ENCODE measurements at regions not wholly inside any gene's neighbourhood (a gene's known extent, or its start where the extent isn't known, plus 50 kb on each side); places are given as distances from the start of the nearest gene placed in this dataset.

GRCh38 chr6:88380083-88380482 lies 213.9 kb upstream of the CNR1 start:
- DNase-seq: no peak

- no peak for DNase-seq
These were observed 212.5 kb upstream of the CNR1 start for GRCh38 chr6:88378639-88379038.

DNA sequence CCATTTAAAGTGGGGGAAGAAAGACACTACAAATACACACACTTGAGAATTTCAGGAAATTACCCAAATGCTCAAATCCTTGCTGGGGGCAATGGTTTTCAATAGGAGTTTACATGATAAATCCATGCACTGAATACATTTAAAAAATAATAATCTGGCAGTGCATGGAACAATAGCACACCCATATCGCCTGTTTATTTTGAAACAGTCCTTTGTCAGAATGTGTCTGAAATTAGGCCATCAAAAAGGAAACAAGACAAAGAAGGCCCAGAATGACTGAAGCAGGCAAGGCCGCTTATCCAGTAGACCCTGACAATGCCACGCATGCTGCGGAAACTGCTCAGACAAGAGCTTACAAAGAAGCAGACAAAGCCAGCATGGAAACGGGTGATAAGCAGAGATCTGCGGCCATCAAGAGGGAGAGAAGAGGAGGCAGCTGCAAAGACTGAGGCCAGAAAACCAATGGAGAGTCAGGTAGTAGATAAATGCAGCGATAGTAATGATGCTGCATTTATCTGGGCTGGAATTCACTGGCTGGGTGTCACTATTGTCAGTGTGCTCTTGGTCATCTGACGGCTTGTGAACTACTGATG lies 211.9 kb upstream of the CNR1 start:
- no peak for DNase-seq

GRCh38 chr6:88376768-88377387 lies 210.7 kb upstream of the CNR1 start:
- DNase-seq: no peak

DNA sequence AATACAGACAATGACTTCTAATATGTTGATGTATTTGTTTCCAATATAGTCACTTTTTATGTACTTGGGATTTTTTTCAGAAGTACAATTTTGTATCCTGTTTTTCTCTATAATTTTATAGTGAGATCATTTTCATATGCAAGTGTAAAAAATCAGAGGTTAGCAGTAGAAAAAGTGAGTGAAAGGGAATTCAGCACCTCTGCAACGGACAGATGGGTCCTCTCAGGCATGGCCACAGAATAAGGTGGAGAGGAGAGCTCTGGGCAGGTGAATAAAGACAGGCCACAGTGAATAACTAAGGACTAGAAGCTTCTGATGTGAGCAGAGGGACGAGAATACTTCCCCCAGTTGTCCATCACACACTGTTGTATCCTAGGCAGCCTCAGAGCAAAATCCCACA lies 210.1 kb upstream of the CNR1 start:
- no peak for DNase-seq

DNA sequence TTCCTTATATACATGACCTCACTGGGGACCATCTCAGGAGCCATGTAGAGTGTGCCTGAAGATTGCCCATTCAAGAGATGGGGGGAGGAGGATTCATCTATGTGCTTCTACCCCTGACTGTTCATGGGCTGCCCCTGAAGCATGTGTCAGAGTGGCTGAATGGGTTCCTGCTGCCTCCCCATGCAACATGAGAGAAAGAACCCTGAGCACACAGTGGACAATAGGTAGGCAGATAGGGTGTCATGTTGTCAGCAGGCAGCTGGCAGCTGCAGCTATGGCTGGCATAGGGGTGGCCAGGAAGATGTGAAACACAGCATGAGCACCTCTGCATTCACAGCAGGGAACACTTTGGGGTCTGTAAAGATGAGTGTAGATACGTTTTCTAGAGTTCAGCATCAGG lies 208.4 kb upstream of the CNR1 start:
- no peak for DNase-seq

DNA sequence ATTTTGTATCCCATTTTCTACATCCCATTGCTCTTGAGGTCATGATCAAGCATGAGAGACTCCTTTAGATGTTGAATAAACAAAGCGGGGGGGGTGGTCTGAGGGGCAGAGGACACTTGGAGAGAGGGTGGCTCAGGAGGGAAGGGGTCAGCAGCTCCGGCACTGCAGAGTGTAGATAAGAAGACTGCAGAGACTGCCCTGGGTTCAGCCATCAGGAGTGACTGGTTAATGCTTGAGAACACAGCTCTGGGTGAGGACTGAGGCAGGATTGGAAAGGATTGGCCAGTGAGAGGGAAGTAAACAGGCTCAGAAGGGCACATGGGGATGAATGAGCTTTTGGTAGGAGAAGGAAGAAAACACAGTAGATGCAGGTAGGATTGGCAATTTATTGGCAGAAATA lies 205.3 kb upstream of the CNR1 start:
- DNase-seq: no peak

- DNase-seq: no peak
These were observed 204.1 kb upstream of the CNR1 start for GRCh38 chr6:88370127-88370710.

- no peak for DNase-seq
These were observed 203.1 kb upstream of the CNR1 start for GRCh38 chr6:88369262-88369661.

GRCh38 chr6:88368071-88368787 lies 202.1 kb upstream of the CNR1 start:
- no peak for DNase-seq

DNA sequence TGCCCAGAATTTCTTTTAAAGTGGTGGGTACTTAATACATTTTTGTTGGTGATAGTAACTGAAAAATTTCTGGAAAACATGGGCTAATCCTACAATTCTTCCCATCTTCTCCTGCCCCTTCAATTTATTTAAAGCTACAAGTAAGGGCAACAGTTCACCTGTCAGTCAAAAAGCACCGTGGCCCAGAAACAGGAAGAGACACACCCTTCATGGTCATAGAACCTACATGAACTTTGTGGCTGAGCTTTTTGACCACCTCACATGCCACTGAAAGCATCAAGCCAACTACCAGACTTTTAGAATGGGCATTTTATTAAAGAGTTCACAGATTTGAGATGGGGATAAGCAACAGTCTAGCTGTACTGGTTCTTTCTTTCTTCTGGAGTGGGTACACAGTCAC lies 201.1 kb upstream of the CNR1 start:
- no peak for DNase-seq

DNA sequence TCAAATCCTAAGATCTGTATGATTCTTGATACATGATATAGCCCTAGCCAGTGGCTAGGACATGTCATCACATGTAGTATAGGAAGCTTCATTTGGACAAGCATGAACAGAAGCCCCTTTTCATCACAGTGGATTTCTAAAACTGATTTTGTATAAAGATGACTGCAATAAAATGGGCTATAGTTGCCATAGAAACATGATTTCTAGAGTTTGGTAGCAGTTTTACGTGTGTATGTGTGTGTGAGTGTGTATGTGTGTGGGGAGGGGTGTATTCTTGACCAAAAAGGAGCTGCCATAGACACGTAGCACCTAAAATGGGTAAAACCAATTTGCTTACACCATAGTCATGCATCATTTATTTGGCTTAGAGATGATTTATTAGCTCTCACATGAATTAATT lies 200.5 kb upstream of the CNR1 start:
- no peak for DNase-seq

GRCh38 chr6:88365656-88366055 lies 199.5 kb upstream of the CNR1 start:
- DNase-seq: no peak

DNA sequence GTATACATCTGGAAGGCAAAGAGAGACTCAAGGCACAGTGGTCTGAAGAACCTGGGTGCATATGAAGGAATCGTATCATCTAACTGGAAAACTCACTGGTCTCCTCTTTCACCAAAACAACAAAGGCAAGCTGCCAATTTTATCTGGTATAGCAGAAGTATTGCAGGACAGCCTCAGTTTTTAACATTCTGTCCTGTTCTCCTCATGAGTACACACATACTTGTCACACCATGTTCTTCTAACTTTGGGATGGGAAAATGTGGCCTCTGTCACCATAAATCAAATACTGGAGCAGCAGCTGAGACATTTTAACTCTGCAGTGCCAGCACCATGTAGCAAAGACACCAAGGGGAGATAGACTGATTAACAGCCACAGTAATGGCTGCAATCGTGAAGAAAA lies 199.1 kb upstream of the CNR1 start:
- no peak for DNase-seq

DNA sequence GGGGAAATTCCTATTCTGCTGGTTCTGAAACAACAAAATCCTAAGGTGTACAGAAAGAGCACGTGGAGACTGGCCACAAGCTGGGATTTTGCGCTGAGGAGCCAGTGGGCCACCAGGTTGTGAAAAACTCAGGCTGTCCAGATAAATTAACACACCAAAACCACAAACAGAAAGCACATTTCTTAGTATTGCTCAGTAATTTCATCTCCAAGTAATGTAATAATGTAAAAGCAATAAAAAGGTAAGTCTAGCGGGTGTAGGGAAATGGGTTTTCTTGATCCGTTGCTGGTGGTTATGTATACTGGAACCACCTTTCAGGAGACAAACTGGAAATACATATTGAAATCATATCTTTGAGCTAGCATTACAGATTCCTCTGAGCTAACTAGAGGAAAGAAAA lies 195.6 kb upstream of the CNR1 start:
- no peak for DNase-seq

DNA sequence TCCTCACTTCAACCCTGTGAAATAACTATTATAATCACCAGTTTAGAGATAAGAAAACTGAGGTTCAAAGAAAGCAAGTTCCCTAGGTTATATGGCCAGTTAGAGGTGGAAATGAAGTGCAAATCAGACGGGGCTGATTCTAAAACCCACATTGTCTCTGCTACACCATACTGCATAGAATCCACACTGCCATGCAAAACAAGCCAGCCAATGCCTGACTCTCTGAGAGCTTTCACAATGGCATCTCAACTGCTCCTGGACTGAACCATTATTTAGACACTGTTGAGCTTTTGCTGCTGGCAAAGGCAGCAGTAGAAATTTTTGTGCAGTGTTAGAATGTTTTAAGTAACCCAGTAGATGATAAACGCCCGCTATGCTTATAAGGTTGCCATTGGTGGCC lies 195.2 kb upstream of the CNR1 start:
- no peak for DNase-seq

DNA sequence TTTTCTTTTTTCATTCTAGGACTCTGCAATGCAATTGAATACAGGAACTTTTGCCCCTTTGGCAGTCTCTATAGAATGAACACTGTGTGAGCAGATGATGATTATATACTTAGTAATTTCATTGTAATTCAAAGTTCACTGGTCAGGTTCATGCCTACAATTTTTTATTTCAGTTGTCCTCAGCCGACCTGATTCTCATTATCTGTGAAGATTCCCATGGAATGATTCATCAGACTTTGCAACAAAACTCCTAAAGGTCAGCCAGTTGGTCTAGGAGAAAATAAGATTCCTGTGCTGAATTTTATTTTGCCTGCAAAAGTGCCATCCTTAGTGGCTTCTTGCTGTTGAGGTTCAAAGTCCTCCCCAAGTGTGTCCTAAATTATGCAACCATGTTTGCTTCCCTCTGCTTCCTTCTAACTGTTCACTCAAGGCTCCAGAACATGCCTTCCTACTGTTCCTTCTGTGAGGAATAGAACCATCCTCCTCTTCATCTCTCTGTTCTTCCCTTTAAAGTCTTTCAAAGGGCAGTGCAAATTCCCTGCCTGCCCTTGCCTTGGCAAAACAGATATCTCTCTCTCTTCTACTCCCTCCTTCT lies 194.2 kb upstream of the CNR1 start:
- DNase-seq: no peak

DNA sequence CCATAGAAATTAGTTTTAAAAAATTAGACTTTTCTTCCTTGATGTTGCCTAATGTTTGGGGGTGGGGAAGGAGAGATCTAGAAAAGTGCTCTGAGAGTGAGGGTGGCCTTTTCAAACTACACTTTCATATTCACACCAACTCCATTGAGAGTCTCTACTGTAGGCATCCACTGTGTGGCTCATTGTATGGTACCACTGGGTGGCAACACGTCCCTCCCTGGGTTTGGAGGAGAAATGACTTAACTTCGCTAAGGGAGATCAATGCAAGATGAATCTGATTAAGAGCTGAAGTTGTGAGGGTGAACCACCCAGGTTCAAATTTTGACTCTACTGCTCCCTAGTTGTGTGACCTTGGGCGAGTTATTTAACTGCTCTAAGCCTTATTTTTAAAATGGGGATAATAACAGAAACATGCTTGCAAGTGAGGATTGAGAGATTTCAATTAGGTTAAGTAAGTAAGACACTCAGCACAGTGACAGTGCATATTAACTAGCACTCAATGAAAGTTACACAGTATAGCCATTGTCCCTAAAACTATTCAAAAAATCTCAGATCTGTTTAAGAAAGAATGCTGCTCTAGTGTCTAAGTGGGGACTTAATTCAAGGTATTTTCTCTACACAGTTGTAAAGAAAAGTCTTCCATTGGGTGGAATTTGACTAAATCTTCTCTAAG lies 193.5 kb upstream of the CNR1 start:
- no peak for DNase-seq

- DNase-seq: no peak
These were observed 192.7 kb upstream of the CNR1 start for GRCh38 chr6:88358846-88359245.

DNA sequence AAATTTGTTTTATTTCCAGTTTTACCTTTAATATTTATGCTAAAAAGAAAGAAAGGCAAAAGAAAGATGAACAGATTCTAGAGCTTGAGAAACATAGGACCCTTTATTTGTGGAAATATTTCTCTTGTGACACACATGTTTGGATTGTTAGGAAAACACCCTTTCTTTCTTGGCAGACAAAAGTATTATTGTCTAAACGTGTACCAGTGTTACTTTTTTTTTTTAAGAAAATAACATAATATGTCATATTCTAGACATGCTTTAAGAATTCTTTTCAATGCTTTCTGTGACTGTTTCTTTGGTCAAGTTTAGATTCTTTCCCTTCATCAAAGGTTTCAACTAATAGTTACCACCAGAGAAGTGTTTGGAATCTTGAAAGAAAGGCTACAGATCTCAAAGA lies 183.4 kb upstream of the CNR1 start:
- DNase-seq: no peak

DNA sequence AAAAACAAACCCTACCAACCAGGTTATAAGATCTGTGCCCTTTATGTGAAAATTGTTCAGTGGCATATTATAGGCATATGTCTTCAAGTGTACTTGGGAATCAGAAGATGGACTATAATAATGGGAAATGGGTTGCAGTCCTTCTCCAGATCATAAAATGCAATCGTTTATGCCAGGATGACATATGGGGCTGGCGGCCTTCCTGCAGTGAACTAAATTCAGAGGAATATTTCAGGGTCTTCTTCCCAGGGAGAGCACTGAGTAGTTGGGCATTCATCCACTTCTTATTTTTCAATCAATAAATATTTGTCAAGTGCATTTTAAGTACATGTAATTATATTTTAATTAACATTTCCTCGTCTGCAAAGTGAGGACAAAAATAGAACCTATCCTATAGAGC lies 176.2 kb upstream of the CNR1 start:
- DNase-seq: no peak

GRCh38 chr6:88339761-88340160 lies 173.6 kb upstream of the CNR1 start:
- DNase-seq: no peak

DNA sequence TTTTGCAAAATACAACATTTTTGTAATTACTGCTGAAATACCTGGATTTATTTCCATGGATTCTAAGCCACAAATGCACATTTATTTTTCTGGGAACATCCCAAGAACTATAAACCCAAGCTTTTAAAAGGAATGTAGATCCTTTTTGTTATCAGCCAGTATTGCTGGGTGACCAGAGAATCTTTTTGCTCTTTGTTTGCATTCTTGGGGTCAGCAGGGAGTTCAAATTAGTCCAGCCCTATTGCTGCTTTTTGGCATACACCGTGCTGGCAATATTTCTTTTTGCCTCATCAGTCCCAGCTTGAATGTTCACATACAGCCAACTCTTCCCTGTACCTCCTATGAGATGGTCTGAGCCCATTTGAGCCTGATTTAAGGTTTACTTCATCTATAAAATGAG lies 155.2 kb upstream of the CNR1 start:
- no peak for DNase-seq

Measured in right hindlimb (tissue), 1 donor.